Fibroblast of lung (primary cell): ENCODE measurements at regions not wholly inside any gene's neighbourhood (a gene's known extent, or its start where the extent isn't known, plus 50 kb on each side); places are given as distances from the start of the nearest gene placed in this dataset.

ENCODE experiments used
- EZH2 ChIP-seq: IDR thresholded peaks from 2 replicates; pipeline ENCODE4 v1.5.1; 2012; ENCODE audit warnings: low read length, control low read depth, mild to moderate bottlenecking; ENCODE audit errors: missing control alignments
- TF ChIP-seq, protein P1 (sequence below), 2 donors: IDR thresholded peaks in 1 of 2; conservative IDR thresholded peaks in 1 of 2; 1 replicate in 1 of 2; 2 replicates in 1 of 2; pipeline ENCODE4 v1.5.1; 2011 to 2012; ENCODE audit warnings: low read length in 2 of 2, control low read depth in 1 of 2, inconsistent platforms in 1 of 2, low read depth in 1 of 2, mild to moderate bottlenecking in 1 of 2

DNA sequence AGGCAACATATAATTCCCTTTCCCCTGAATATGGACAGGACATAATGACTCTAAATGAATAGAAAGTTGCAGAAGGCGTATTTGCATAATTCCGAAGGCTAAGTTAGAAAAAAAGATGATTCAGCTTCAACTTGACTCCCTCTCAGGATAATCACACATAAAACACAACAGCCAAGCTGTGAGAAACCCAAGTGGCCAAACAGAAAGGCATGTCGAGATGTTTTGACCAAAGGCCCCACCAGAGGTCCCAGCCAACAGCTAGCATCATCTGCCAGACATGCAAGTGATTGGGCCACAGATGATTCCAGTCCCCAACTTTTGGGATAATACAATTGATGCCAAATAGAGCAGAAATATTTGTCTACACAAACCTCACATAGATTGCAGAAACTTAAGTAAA is 444.9 kb downstream of the LTN1 start:
- TF ChIP-seq, protein P1, sequence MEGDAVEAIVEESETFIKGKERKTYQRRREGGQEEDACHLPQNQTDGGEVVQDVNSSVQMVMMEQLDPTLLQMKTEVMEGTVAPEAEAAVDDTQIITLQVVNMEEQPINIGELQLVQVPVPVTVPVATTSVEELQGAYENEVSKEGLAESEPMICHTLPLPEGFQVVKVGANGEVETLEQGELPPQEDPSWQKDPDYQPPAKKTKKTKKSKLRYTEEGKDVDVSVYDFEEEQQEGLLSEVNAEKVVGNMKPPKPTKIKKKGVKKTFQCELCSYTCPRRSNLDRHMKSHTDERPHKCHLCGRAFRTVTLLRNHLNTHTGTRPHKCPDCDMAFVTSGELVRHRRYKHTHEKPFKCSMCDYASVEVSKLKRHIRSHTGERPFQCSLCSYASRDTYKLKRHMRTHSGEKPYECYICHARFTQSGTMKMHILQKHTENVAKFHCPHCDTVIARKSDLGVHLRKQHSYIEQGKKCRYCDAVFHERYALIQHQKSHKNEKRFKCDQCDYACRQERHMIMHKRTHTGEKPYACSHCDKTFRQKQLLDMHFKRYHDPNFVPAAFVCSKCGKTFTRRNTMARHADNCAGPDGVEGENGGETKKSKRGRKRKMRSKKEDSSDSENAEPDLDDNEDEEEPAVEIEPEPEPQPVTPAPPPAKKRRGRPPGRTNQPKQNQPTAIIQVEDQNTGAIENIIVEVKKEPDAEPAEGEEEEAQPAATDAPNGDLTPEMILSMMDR (conservative IDR thresholded peaks at IDR 0.05 in 1 of 2, IDR thresholded peaks at IDR 0.05 in 1 of 2; ENCODE audit: low read depth in 1 of 2, low read length in 2 of 2): no peak
- TF ChIP-seq EZH2: no peak
